Activated CD4-positive, alpha-beta T cell treated with anti-CD3 and anti-CD28 coated beads for 1 hour (primary cell): ENCODE measurements at regions not wholly inside any gene's neighbourhood (a gene's known extent, or its start where the extent isn't known, plus 50 kb on each side); places are given as distances from the start of the nearest gene placed in this dataset.

Experiments used
- DNase-seq: peaks from one replicate; pipeline ENCODE4 v3.0.0-alpha.2; 2020

GRCh38 chr3:16658004-16658924 is 53.0 kb upstream of the DAZL start:
- no peak for DNase-seq

DNA sequence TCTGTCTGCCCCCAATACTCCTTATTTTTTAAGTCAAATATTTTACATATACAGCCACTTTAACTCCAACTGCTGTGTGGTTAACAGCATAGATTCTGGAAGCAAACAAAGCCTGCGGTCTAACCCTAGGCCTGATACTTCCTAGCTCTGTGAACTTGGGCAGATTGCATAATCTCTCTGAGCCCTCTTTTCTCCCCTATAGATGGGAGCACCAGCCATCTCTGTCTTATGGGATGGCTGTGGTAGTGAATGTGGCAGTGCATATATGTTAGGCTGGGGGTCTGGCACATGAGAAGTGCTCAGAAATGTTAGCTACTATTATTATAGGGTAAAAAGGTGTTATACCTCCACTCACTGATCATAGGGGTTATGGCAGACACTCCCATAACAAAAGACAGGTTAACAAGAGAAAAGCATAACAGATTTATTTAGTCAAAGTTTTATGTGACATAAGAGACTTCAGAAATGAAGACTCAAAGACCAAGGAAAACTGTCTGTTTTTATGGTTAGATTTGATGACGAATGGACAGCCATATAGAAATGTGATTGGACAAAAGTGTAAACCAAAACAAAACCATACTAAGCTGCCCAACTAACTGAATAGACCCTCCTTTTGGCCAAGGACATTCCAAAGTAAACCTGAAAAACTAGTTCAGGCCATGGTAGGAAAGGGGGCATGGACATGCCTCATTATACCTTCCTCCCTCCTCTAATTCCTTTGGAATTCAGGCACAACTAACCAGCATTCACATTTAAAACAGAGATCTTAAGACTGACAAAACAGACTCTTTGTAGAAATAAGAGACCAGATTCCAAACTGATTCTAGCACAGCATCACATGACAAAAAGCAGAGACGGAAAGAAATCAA is 53.9 kb upstream of the DAZL start:
- DNase-seq, result no peak

DNA sequence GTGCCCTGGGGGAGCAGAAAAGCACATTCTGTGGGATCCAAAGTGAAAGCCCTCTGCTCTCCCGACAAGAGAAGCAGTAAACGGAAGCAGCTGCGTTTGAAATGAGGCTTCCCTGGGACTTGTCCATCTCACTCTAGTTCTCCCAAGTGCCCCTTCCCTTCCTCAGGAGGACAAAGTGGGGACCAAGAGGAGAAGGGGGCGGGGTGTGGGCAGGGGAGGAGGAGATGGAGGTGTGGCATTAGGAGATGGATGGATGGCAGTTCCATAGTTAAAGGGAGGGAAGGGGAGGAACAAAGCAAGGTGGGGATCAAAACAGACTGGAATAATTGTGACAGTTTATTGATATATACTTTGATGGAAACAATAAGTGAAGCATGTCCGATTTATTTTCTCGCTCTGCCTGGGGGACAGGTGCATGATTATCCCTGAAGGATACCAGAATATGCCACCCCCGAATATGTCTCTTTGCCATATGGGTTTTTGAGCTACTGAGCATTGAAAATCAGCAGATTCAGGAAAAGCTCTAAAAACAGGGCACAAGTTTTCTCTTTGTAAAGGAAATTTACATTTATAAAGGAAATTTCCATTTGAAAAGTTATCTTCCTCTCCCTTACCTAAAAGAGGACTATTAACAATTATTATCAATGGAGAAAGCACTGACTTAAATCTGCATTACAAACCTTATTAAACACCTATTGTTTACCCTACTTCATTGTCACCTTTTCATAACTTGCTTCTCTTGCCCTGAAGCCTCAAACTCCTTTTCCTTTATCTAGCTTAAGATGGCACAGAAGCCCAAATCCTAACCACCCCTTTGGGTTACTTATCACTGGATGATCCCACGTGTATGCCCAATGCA is 58.9 kb upstream of the DAZL start:
- DNase-seq, result no peak

DNA sequence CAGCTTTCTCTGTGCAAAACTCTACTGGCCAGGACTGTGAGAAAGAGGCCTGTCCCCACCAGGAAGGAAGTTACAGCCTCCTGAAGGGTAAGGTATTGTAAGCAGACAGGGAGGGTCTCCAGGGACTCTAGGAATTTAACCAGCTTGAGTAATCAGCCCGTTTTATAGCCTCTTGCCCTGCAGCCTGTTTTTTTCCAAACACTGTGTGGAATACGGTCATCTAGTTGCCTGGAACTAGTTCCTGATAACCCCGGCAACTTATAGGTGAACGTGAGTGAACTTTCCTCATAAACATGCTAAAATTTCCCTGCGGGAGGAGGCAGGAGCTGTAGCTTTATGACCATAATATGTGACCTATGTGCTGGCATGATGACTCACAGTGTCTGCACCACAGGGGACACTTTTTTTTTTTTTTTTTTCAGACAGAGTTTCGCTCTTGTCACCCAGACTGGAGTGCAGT is 60.1 kb upstream of the DAZL start:
- DNase-seq, result no peak

GRCh38 chr3:16666206-16666605 is 61.0 kb upstream of the DAZL start:
- DNase-seq, result no peak

- DNase-seq, result no peak
Observed at GRCh38 chr3:16667633-16668032, 62.4 kb upstream of the DAZL start.

GRCh38 chr3:16668776-16669545 is 63.7 kb upstream of the DAZL start:
- DNase-seq, result no peak

GRCh38 chr3:16670191-16670590 is 65.0 kb upstream of the DAZL start:
- no peak for DNase-seq

DNA sequence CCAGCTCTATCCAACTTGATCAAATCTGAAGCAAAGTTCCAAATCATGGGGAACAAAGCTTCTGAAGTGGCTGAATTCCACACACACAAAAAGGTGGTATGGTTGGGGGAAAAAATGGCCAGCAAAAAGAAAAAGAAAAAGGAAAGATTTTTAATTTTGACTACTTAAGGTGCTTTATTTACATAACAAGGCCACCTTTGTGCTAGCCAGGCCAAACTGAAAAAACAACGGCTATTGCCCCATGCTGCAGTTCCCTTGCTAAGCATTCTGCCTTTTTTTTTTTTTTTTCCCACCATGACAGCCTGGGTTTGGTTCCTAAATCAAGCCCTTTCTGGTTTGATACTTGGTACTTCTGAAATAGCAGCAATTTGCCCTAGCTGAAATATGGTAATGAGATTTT is 66.5 kb upstream of the DAZL start:
- no peak for DNase-seq

- DNase-seq, result no peak
Observed at GRCh38 chr3:16673530-16673929, 68.3 kb upstream of the DAZL start.

DNA sequence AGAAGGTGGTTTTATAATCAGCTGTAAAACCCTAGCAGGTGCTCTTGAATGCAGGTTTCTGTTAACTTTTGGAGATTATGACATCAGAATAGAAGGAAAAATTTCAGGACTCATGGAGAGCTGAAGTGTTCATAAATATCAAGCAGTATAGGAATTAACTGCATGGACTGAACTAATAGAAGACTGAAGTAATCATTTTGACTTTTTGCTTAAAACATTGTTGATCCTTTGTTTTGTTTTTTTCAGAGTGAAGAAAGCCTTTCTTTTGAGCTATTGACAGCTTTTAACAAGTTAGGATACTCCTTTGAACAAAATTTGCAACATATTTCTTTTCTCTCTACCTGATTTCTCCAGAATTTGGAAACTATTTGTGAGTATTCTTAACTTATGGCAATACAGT is 70.6 kb upstream of the DAZL start:
- DNase-seq, result no peak

DNA sequence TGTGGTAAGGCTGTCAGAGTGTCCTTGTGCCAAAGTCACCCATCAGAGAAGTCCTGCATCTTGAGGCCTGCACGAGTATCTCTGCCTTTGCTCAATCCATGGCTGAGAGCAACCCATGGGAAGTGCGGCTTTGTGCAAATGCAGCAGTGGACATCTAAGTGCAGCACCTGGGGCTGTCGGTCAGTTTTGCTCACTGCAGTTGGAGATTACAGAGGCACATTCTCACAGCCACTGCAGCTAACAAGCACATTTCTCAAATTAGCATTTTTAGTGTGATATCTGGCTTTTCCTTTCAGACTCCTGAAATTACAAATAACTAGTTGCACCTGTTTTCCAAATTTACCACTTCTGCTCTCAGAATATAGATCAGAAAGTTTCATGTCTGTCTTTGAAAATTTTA is 81.5 kb upstream of the DAZL start:
- DNase-seq, result no peak

GRCh38 chr3:16687221-16687620 is 82.0 kb upstream of the DAZL start:
- DNase-seq, result no peak

GRCh38 chr3:16692486-16693344 is 87.5 kb upstream of the DAZL start:
- DNase-seq, result no peak

- DNase-seq, result no peak
Observed at GRCh38 chr3:16693820-16694219, 88.6 kb upstream of the DAZL start.

DNA sequence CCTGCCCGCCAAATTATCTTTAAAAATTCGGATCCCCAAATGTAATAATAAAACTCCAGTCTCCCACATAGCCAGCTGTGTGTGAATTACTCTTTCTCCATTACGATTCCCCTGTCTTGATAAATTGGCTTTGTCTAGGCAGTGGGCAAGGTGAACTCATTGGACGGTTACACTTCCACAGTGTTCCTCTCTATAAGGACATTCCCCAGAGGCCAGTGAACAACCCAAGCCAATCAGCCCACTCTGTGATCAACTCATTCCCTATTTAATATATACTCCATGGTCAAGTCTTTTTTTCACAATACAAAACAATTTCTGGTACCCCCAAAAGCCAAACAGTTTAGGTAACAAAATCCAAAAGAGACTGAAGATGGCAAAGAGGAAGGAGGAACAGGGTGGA is 90.5 kb upstream of the DAZL start:
- no peak for DNase-seq

GRCh38 chr3:16697443-16698147 is 92.4 kb upstream of the DAZL start:
- no peak for DNase-seq

DNA sequence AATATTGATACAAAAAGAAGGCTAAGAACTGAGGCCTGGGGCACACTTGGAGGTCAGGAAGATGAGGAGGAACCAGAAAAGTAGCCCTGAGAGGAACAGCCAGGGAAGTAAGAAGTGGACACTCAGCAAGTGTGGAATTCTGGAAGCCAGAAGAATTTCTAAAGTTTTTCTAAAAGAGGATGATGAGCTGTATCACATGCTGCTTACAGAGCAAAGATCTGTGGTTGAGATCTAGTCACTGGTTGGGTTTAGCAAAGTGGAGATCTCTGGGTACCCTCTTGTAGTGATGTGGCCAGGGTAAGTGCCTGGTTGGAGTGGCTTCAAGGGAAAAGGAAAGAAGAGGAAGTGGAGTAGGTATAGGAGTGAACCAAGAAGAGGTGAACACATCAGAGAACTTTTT is 95.4 kb upstream of the DAZL start:
- no peak for DNase-seq

DNA sequence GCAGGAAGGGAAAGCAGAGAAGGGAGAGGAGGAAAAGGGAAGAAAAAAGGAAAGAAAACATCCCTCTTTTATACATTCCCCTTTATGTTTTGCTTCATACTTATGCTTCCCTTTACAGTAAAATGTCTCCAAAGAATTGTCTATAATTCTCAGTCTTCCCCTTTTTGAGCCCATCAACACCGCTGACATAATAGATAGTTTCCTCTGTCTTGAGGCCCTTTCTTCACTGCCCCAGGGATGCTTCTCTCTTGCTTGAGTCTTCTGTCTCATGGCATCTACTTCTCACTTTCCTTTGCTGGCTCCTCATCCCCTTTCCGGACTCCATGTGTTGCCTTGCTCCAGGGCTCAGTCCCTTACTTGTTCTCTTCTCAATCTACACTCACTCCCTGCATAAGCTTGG is 99.7 kb upstream of the DAZL start:
- no peak for DNase-seq

DNA sequence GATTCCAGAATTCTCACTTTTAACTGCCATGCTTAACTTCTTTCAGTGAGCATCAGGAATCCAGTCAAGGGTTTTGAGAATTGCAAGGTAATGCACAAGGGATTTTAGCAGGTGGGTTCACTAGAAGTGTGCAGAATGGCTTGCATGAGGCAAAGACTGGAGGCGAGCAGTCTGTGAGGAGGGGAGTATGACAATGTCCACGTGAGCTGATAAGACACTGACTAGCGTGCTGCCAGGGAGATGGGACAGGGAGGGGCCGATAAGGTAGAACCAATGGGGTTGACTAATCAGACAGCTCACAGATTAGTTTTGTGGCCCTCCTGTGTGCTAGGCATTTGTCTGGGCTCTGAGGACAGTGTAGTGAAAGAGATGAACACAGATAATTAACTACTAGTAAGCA is 102.0 kb upstream of the DAZL start:
- DNase-seq, result no peak

GRCh38 chr3:16708285-16708684 is 103.1 kb upstream of the DAZL start:
- DNase-seq, result no peak
